Psoas muscle (tissue), 7 donors: ENCODE measurements at regions not wholly inside any gene's neighbourhood (a gene's known extent, or its start where the extent isn't known, plus 50 kb on each side); places are given as distances from the start of the nearest gene placed in this dataset.

Experiments used
- ATAC-seq, 4 donors: fragments of 200-7000 bp; cut with Tn5 transposase; one replicate each; pipeline ENCODE4 v1.9.1; 2020; ENCODE audit warnings: moderate library complexity in 3 of 4, mild to moderate bottlenecking in 2 of 4
- DNase-seq, 2 donors: peaks; one replicate each; pipeline ENCODE4 v3.0.0-alpha.2; 2020
- H3K27ac ChIP-seq: fragments of 200-600 bp; one replicate; pipeline ENCODE4 v1.8.0; 2022
- H3K27me3 ChIP-seq, 3 donors: fragments of 200-600 bp in 1 of 3; one replicate each; pipeline versions ENCODE4 v1.6.1 to v1.8.0; 2013 to 2022; ENCODE audit warnings: low read length in 2 of 3, mild to moderate bottlenecking in 2 of 3, moderate library complexity in 1 of 3; ENCODE audit not compliant: insufficient read depth in 3 of 3
- H3K36me3 ChIP-seq, 2 donors: fragments of 200-600 bp in 1 of 2; one replicate each; pipeline versions ENCODE4 v1.6.1 to v1.8.0; 2013 to 2022; ENCODE audit warnings: low read depth in 1 of 2, mild to moderate bottlenecking in 1 of 2, moderate library complexity in 1 of 2; ENCODE audit not compliant: insufficient read depth in 1 of 2
- H3K4me1 ChIP-seq: fragments of 200-600 bp; one replicate; pipeline ENCODE4 v1.8.0; 2022
- H3K4me3 ChIP-seq: fragments of 200-600 bp; one replicate; pipeline ENCODE4 v1.8.0; 2022; ENCODE audit warnings: mild to moderate bottlenecking
- H3K9me3 ChIP-seq: fragments of 200-600 bp; one replicate; pipeline ENCODE4 v1.8.0; 2022
- CTCF ChIP-seq: fragments of 200-600 bp; IDR thresholded peaks from one replicate; pipeline ENCODE4 v1.8.0; 2022; ENCODE audit warnings: antibody characterized with exemption
- WGBS, 3 donors: extraction: QIAGEN DNeasy Blood & Tissue Kit; methylation state at CpG; one replicate each; pipeline versions ENCODE4 v1.1.6 to v1.1.7; 2013; 5-methylcytosine and 5-hydroxymethylcytosine counted together
- intact Hi-C, 2 donors: fragments of 100-400 bp; cut with DNase I; formaldehyde crosslinking; loops; one replicate each; pipeline versions ENCODE4 v1.11.0 to v1.14.2; 2022
- donor health status: healthy with polysubstance abuse.
- donor health status: DM: no; HTN: no; CAD: no; lungs with moderate emphysema.
- donor health status: Bipolar disorder and iron deficiency.
- donor health status: healthy.
- donor health status: DM: yes; HTN: yes; CAD: no.
- donor health status: DM: no; HTN: no; CAD: no.
- donor health status: DM: yes; HTN: yes; CAD: no.

DNA sequence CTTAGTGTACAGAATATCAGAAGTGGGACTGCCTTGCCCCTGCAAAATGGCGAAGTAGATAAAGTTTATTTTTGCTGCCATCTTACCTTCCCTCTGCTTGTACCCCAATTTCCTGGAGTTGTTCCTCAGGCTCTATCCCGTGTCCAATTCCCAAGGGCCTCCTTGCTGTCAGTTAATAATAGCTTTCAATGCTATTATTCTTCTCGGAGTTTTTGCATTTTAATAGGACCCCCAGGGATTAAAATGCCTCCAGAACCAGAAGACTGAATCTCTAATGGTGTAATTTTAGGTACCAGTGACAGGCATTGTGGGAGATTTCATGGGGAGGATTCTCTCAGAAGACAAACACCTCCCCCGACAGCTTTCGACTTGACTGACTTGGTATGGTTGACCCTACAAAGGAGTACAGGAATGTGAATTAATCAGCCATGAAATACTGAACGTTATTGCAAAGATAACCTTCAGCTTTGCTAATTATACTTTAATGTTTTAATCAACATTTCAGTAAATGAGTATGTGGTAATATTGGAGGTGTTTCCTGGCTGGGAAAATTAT is 75.2 kb downstream of the ZNF22 start:
- no peaks in the 10 kb centered on the region for H3K9me3 ChIP-seq
- TF ChIP-seq CTCF, result no peak
- WGBS, 3 donors, result 31 to 38% (median 36%) methylated on average over 6 of the region's 6 CpGs
- H3K4me1 ChIP-seq, result no peaks in the 10 kb centered on the region
- H3K36me3 ChIP-seq, result no peaks in the 10 kb centered on the region
- peaks cover 0 to 3% (median 2%) of the 10 kb centered on the region in 3 donors for H3K27me3 ChIP-seq
- no peak for ATAC-seq
- intact Hi-C loops, result no loop called here
- H3K27ac ChIP-seq, result no peak overlapping the region
- no peak overlapping the region for H3K4me3 ChIP-seq
- no peak for DNase-seq

GRCh38 chr10:45076891-45077290 is 76.2 kb downstream of the ZNF22 start:
- no peak for TF ChIP-seq CTCF
- H3K4me1 ChIP-seq, result no peaks in the 10 kb centered on the region
- intact Hi-C loops, result no loop called here
- DNase-seq (no peak), ATAC-seq (no peak)
- 30 to 32% (median 31%) methylated on average over 6 of the region's 6 CpGs for WGBS, 3 donors
- no peaks in the 10 kb centered on the region for H3K9me3 ChIP-seq
- H3K27me3 ChIP-seq, result peaks cover 0 to 3% (median 0%) of the 10 kb centered on the region in 3 donors
- no peaks in the 10 kb centered on the region for H3K36me3 ChIP-seq
- no peak overlapping the region for H3K4me3 ChIP-seq
- H3K27ac ChIP-seq, result no peak overlapping the region

DNA sequence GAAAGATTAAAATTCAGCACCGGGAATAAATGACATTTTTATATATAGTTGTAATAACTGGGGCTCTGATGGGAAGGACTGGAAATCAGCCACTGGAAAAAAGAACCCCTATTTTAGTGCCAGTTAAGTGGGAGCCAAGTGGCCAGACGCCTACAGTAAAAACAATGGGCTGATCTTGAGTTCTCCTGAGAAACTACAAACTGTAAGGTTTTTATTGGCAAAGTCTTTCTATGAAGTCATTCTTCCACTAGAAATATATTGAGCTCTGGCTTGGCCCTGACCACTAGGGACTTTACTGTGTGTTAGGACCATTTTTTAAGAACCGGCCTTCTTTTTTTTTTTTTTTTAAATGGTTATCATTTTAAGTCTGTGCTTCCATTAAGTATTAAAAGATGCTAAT is 79.6 kb downstream of the ZNF22 start:
- intact Hi-C loops, result no loop called here
- DNase-seq, result no peak
- no peaks in the 10 kb centered on the region for H3K36me3 ChIP-seq
- H3K27ac ChIP-seq, result no peak overlapping the region
- no peaks in the 10 kb centered on the region for H3K4me1 ChIP-seq
- H3K4me3 ChIP-seq, result no peak overlapping the region
- H3K27me3 ChIP-seq, result no peaks in the 10 kb centered on the region
- H3K9me3 ChIP-seq, result no peaks in the 10 kb centered on the region
- 48 to 51% (median 50%) methylated on average over 3 of the region's 3 CpGs for WGBS, 3 donors
- no peak for TF ChIP-seq CTCF
- ATAC-seq, result no peak

DNA sequence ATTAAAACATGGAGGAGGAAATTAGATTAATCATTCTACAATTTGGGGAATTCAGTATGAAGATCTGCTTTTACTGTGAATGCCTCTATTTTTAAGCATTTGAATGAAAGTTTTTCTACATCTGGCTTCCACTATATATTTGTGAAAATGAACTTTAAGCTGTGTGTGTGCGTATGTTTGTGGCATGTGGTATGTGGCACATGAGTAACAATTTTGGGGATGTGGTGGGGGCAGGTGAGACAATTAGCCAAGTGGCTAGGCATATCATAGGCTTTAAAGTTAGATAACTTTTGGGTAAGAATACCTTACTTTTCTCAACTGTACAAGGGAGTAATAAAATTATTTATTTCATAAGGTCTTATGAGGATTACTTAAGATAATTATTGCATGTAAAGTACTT is 81.5 kb downstream of the ZNF22 start:
- WGBS, 3 donors, result 84 to 90% (median 86%) methylated on average over 1 of the region's 1 CpG
- ATAC-seq, result no peak
- no peaks in the 10 kb centered on the region for H3K27me3 ChIP-seq

More for the DNA sequence above, 81.5 kb downstream of the ZNF22 start:
- no peak overlapping the region for H3K4me3 ChIP-seq
- no peaks in the 10 kb centered on the region for H3K4me1 ChIP-seq
- H3K9me3 ChIP-seq, result peaks cover 12% of the 10 kb centered on the region
- DNase-seq, result no peak
- no peak overlapping the region for H3K27ac ChIP-seq
- TF ChIP-seq CTCF, result no peak
- intact Hi-C loops, result no loop called here
- no peaks in the 10 kb centered on the region for H3K36me3 ChIP-seq
